GM23248 (cell line): ENCODE measurements at regions not wholly inside any gene's neighbourhood (a gene's known extent, or its start where the extent isn't known, plus 50 kb on each side); places are given as distances from the start of the nearest gene placed in this dataset.

ENCODE experiments used
- DNase-seq: peaks from one replicate; pipeline ENCODE4 v3.0.0-alpha.2; 2015
- H2AFZ ChIP-seq: fragments of 200-600 bp; sonication (generic); 2 replicates; pipeline ENCODE4 v1.6.1; 2016; ENCODE audit warnings: antibody characterized with exemption
- H3F3A ChIP-seq: fragments of 200-600 bp; sonication (generic); 2 replicates; pipeline ENCODE4 v1.6.1; 2016; ENCODE audit warnings: mild to moderate bottlenecking, antibody characterized with exemption, mixed run types; ENCODE audit not compliant: insufficient read depth
- H3K27ac ChIP-seq: fragments of 200-600 bp; sonication (generic); 2 replicates; pipeline ENCODE4 v1.5.1; 2016; ENCODE audit warnings: mild to moderate bottlenecking
- H3K27me3 ChIP-seq: fragments of 200-600 bp; sonication (generic); replicated peaks from 2 replicates; pipeline ENCODE4 v1.6.1; 2016; ENCODE audit warnings: mild to moderate bottlenecking; ENCODE audit not compliant: insufficient read depth
- H3K36me3 ChIP-seq: fragments of 200-600 bp; sonication (generic); 2 replicates; pipeline ENCODE4 v1.6.1; 2016; ENCODE audit warnings: low read depth, mild to moderate bottlenecking
- H3K4me1 ChIP-seq: fragments of 200-600 bp; sonication (generic); 2 replicates; pipeline ENCODE4 v1.6.1; 2016; ENCODE audit warnings: mild to moderate bottlenecking; ENCODE audit not compliant: insufficient read depth
- H3K4me2 ChIP-seq: fragments of 200-600 bp; sonication (generic); one replicate; pipeline ENCODE4 v1.6.1; 2016; ENCODE audit warnings: mild to moderate bottlenecking; ENCODE audit not compliant: unreplicated experiment
- H3K4me3 ChIP-seq: fragments of 200-600 bp; sonication (generic); 2 replicates; pipeline ENCODE4 v1.5.1; 2016; ENCODE audit warnings: mild to moderate bottlenecking
- H3K79me2 ChIP-seq: fragments of 200-600 bp; sonication (generic); 2 replicates; pipeline ENCODE4 v1.6.1; 2016; ENCODE audit warnings: mild to moderate bottlenecking; ENCODE audit not compliant: insufficient read depth
- H3K9ac ChIP-seq: fragments of 200-600 bp; sonication (generic); 2 replicates; pipeline ENCODE4 v1.6.1; 2016; ENCODE audit warnings: mild to moderate bottlenecking
- H3K9me2 ChIP-seq: fragments of 200-600 bp; sonication (generic); 2 replicates; pipeline ENCODE4 v1.6.1; 2016; ENCODE audit warnings: mixed run types, mild to moderate bottlenecking, moderate library complexity; ENCODE audit not compliant: insufficient read depth
- H3K9me3 ChIP-seq: fragments of 200-600 bp; sonication (generic); one replicate; pipeline ENCODE4 v1.6.1; 2017; ENCODE audit warnings: low read depth
- H4K20me1 ChIP-seq: fragments of 200-600 bp; sonication (generic); 2 replicates; pipeline ENCODE4 v1.6.0; 2016; ENCODE audit not compliant: insufficient read depth
- EZH2 ChIP-seq: fragments of 200-600 bp; sonication (generic); IDR thresholded peaks from 2 replicates; pipeline ENCODE4 v1.6.1; 2018; ENCODE audit warnings: antibody characterized with exemption, mild to moderate bottlenecking; ENCODE audit not compliant: insufficient read depth, poor library complexity, severe bottlenecking
- EZH2phosphoT487 ChIP-seq: fragments of 200-600 bp; sonication (generic); IDR thresholded peaks from 2 replicates; pipeline ENCODE4 v1.6.1; 2018; ENCODE audit warnings: antibody characterized with exemption, moderate library complexity, mild to moderate bottlenecking, low read depth; ENCODE audit not compliant: insufficient read depth
- WGBS, 2 experiments: methylation state at CpG; one replicate each; pipeline ENCODE4 v1.1.6; 2015 to 2017; ENCODE audit warnings: low lambda C conversion rate in 2 of 2, low coverage in 1 of 2; ENCODE audit errors: missing lambda C conversion rate in 2 of 2; 5-methylcytosine and 5-hydroxymethylcytosine counted together
- in situ Hi-C: fragments of 300-500 bp; cut with MboI; formaldehyde crosslinking; loops from 2 replicates; pipeline ENCODE4 v1.15.0; 2020

DNA sequence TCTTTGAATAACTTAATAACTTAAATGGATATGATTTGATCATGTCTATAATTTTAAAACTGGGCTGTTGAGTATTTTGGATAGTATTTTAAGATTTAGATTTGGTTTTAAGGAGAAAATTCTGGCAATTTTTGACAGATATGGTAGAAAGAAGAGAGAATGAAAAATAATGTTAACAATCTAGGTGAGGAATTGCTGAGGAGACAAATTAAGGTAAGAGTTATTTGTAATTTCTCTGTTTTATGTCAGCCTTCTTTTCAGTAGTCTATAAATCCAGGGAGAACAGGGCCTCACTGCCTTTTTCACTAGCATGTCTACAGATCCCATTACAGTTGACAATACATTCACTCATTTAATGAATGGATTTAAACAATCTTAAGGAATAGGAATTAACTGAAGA is 144.7 kb downstream of the SERPINI1 start:
- no peaks in the 10 kb centered on the region for H4K20me1 ChIP-seq
- TF ChIP-seq EZH2 (no peak), EZH2phosphoT487 (no peak)
- peaks cover 12% of the 10 kb centered on the region for H3F3A ChIP-seq
- H3K27me3 ChIP-seq, result peaks cover 7% of the 10 kb centered on the region; the same call in 1 of the 2 replicates
- no peak overlapping the region for H3K27ac ChIP-seq
- no peak overlapping the region for H3K9ac ChIP-seq
- no peaks in the 10 kb centered on the region for H3K79me2 ChIP-seq
- H3K4me1 ChIP-seq, result peaks cover 10% of the 10 kb centered on the region; the same call in 1 of the 2 replicates
- H3K36me3 ChIP-seq, result no peaks in the 10 kb centered on the region
- no peak overlapping the region for H3K4me3 ChIP-seq
- in situ Hi-C loops, result loop anchor here (25.0 kb wide), 1 partner anchor 468 kb away; no protein-coding TSS in a partner anchor
- DNase-seq, result no peak
- H2AFZ ChIP-seq, result no peak overlapping the region
- no peak overlapping the region for H3K4me2 ChIP-seq
- no peaks in the 10 kb centered on the region for H3K9me2 ChIP-seq
- no peaks in the 10 kb centered on the region for H3K9me3 ChIP-seq

DNA sequence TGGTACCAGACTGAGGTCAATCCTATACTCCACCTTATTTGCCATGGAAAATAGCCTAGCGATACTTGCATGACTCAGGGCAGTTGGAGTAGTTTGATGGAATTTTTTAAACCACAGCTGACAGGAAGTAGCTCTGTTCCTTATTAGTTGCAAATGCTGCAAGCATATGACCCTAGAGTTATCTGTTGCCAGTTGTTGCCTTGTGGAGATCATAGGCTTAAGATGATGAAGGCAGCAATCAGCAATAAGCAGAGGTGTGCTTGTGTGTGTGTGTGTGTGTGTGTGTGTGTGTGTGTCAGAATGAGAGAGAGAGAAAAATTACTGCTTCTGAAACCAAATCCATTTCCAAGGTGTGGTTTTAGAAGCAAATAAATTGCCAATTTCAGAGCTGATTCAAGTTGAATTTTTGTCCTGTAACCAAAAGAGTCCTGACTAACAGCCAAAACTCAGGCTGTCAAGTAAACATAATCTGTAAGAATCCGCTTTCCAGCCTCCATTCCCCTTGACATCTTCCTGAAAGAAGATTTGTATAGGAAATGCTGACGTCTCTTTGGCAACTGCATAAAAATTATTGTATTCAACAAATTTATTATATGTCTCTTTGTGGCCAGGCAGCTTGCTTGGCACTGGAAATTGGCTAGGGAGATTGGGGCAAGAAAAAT is 141.2 kb downstream of the SERPINI1 start:
- Histone ChIP-seq H3K79me2 (no peaks in the 10 kb centered on the region), H2AFZ (no peak overlapping the region), H4K20me1 (no peaks in the 10 kb centered on the region), H3K27ac (no peak overlapping the region), H3K9ac (no peak overlapping the region), H3K36me3 (no peaks in the 10 kb centered on the region), H3K4me3 (no peak overlapping the region), H3F3A (peaks cover 12% of the 10 kb centered on the region), H3K4me1 (peaks cover 10% of the 10 kb centered on the region; the same call in 1 of the 2 replicates), H3K4me2 (peak overlapping the region; percentile 59), H3K9me3 (no peaks in the 10 kb centered on the region), H3K9me2 (no peaks in the 10 kb centered on the region), H3K27me3 (no peaks in the 10 kb centered on the region)
- in situ Hi-C loops, result loop anchor here (25.0 kb wide), 1 partner anchor 464 kb away; no protein-coding TSS in a partner anchor
- TF ChIP-seq EZH2, result no peak
- TF ChIP-seq EZH2phosphoT487, result no peak
- DNase-seq, result peak; percentile 80
- 2 to 4% methylated on average over 3 of the region's 3 CpGs for WGBS, 2 experiments
